ENCODE measurements at regions not wholly inside any gene's neighbourhood (a gene's known extent, or its start where the extent isn't known, plus 50 kb on each side); places are given as distances from the start of the nearest gene placed in this dataset.

DNA sequence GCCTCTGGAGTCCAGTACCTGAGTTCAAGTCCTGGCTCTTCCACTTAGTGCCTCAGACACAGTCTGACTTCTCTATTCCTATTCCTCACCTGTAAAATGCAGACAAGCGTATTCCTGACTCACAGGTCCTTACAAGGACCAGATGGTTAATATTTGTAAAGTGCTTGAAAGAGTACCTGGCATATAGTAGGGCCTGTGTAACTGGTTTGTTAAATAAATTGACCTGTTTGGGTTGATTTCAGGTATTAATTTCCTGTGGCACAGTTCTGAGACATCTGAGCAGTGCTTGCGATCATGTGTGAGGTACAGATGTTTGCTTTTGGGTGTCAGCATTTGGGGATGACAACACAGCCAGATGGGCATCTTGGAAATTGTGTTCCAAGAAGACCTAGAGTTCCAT, 127.5 kb downstream of the APIP start:
- no peak for DNase-seq (ENCODE audit: low read depth in 1 of 2, low spot score in 1 of 2)
- TF ChIP-seq, protein P1, sequence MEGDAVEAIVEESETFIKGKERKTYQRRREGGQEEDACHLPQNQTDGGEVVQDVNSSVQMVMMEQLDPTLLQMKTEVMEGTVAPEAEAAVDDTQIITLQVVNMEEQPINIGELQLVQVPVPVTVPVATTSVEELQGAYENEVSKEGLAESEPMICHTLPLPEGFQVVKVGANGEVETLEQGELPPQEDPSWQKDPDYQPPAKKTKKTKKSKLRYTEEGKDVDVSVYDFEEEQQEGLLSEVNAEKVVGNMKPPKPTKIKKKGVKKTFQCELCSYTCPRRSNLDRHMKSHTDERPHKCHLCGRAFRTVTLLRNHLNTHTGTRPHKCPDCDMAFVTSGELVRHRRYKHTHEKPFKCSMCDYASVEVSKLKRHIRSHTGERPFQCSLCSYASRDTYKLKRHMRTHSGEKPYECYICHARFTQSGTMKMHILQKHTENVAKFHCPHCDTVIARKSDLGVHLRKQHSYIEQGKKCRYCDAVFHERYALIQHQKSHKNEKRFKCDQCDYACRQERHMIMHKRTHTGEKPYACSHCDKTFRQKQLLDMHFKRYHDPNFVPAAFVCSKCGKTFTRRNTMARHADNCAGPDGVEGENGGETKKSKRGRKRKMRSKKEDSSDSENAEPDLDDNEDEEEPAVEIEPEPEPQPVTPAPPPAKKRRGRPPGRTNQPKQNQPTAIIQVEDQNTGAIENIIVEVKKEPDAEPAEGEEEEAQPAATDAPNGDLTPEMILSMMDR (IDR thresholded peaks at IDR 0.05; ENCODE audit: insufficient read depth, low read length), result no peak
- TF ChIP-seq GABPA (IDR thresholded peaks at IDR 0.05; ENCODE audit: low read depth) (no peak), POLR2AphosphoS5 (IDR thresholded peaks at IDR 0.05; ENCODE audit: low read depth) (no peak), SPI1 (IDR thresholded peaks at IDR 0.05; ENCODE audit: borderline replicate concordance, low read depth) (no peak)
- TF ChIP-seq, protein P2, sequence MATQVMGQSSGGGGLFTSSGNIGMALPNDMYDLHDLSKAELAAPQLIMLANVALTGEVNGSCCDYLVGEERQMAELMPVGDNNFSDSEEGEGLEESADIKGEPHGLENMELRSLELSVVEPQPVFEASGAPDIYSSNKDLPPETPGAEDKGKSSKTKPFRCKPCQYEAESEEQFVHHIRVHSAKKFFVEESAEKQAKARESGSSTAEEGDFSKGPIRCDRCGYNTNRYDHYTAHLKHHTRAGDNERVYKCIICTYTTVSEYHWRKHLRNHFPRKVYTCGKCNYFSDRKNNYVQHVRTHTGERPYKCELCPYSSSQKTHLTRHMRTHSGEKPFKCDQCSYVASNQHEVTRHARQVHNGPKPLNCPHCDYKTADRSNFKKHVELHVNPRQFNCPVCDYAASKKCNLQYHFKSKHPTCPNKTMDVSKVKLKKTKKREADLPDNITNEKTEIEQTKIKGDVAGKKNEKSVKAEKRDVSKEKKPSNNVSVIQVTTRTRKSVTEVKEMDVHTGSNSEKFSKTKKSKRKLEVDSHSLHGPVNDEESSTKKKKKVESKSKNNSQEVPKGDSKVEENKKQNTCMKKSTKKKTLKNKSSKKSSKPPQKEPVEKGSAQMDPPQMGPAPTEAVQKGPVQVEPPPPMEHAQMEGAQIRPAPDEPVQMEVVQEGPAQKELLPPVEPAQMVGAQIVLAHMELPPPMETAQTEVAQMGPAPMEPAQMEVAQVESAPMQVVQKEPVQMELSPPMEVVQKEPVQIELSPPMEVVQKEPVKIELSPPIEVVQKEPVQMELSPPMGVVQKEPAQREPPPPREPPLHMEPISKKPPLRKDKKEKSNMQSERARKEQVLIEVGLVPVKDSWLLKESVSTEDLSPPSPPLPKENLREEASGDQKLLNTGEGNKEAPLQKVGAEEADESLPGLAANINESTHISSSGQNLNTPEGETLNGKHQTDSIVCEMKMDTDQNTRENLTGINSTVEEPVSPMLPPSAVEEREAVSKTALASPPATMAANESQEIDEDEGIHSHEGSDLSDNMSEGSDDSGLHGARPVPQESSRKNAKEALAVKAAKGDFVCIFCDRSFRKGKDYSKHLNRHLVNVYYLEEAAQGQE (IDR thresholded peaks at IDR 0.05; ENCODE audit: insufficient replicate concordance, low read depth), result no peak
- H3K27ac ChIP-seq (replicated peaks), result no peak overlapping the region
- H3K4me3 ChIP-seq (replicated peaks; ENCODE audit: insufficient read depth, low read length), result no peak overlapping the region
- no peaks in the 10 kb centered on the region for H3K27me3 ChIP-seq (ENCODE audit: insufficient read depth, poor library complexity, severe bottlenecking)

DNA sequence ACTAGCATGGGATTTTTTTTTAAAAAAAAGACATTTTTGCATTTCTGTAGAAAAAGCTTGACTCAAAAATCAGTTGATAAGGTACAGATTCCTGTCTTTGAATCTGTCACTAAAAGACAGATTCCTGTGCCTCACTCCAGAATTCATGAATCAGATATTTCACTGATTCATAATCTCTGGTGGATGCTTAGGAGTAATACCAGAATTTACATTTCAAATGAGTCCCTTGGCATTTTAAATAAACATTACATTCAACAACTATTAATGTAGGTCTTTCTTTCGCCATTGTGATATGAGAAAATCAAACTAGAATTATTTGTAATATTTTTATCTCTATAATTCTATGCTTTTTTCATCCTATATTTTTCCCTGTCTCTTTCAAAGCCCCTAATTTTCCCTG, 128.3 kb downstream of the APIP start:
- TF ChIP-seq, protein P2 (IDR thresholded peaks at IDR 0.05; ENCODE audit: insufficient replicate concordance, low read depth), result no peak
- TF ChIP-seq POLR2AphosphoS5 (IDR thresholded peaks at IDR 0.05; ENCODE audit: low read depth) (no peak), GABPA (IDR thresholded peaks at IDR 0.05; ENCODE audit: low read depth) (no peak), SPI1 (IDR thresholded peaks at IDR 0.05; ENCODE audit: borderline replicate concordance, low read depth) (no peak)
- TF ChIP-seq, protein P1 (IDR thresholded peaks at IDR 0.05; ENCODE audit: insufficient read depth, low read length), result no peak
- Histone ChIP-seq H3K27ac (replicated peaks) (no peak overlapping the region), H3K27me3 (ENCODE audit: insufficient read depth, poor library complexity, severe bottlenecking) (no peaks in the 10 kb centered on the region), H3K4me3 (replicated peaks; ENCODE audit: insufficient read depth, low read length) (no peak overlapping the region)
- no peak for DNase-seq (ENCODE audit: low read depth in 1 of 2, low spot score in 1 of 2)

DNA sequence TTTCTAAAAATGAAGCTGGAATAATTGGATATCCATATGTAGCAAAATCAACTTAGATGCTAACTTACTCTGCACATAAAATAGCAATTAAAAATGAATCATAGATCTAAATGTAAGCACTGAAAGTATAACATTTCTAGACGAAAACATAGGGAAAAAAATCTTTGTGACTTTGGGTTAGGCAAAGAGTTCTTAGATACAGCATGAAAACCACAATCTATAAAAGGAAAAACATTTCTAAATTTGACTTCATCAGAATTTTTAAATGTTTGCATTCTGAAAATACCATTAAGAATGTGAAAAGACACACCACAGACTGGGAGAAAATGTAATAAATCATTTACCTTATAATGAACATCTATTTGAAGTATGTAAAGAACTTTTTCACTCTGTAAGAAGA, 128.8 kb downstream of the APIP start:
- TF ChIP-seq, protein P1 (IDR thresholded peaks at IDR 0.05; ENCODE audit: insufficient read depth, low read length), result no peak
- no peak for TF ChIP-seq POLR2AphosphoS5 (IDR thresholded peaks at IDR 0.05; ENCODE audit: low read depth)
- TF ChIP-seq SPI1 (IDR thresholded peaks at IDR 0.05; ENCODE audit: borderline replicate concordance, low read depth), result no peak
- TF ChIP-seq, protein P2 (IDR thresholded peaks at IDR 0.05; ENCODE audit: insufficient replicate concordance, low read depth), result no peak
- TF ChIP-seq GABPA (IDR thresholded peaks at IDR 0.05; ENCODE audit: low read depth), result no peak

More for the DNA sequence above, 128.8 kb downstream of the APIP start:
- Histone ChIP-seq H3K27me3 (ENCODE audit: insufficient read depth, poor library complexity, severe bottlenecking) (no peaks in the 10 kb centered on the region), H3K27ac (replicated peaks) (no peak overlapping the region), H3K4me3 (replicated peaks; ENCODE audit: insufficient read depth, low read length) (no peak overlapping the region)
- no peak for DNase-seq (ENCODE audit: low read depth in 1 of 2, low spot score in 1 of 2)
